Activated naive CD4-positive, alpha-beta T cell treated with anti-CD3 and anti-CD28 coated beads, Interleukin-2, amount 50 U/mL, for 72 hours (primary cell): ENCODE measurements at regions not wholly inside any gene's neighbourhood (a gene's known extent, or its start where the extent isn't known, plus 50 kb on each side); places are given as distances from the start of the nearest gene placed in this dataset.

Experiments used
- ATAC-seq, 2 donors: fragments of 150-1000 bp; cut with Tn5 transposase; 2 replicates each; pipeline ENCODE4 v1.10.0; 2021; ENCODE audit warnings: mild to moderate bottlenecking in 2 of 2, moderate library complexity in 2 of 2
- DNase-seq, 2 donors: peaks; one replicate each; pipeline ENCODE4 v3.0.0; 2021 to 2022; ENCODE audit warnings: low spot score in 2 of 2
- H3K27ac Mint-ChIP-seq, 2 donors: one replicate each; pipeline ENCODE4 v1.8.0; 2022; ENCODE audit warnings: mild to moderate bottlenecking in 2 of 2, mixed read lengths in 2 of 2
- H3K36me3 Mint-ChIP-seq, 2 donors: one replicate each; pipeline ENCODE4 v1.8.0; 2022; ENCODE audit warnings: mixed read lengths in 2 of 2
- H3K9me3 Mint-ChIP-seq, 2 donors: one replicate each; pipeline ENCODE4 v1.8.0; 2022; ENCODE audit warnings: mixed read lengths in 2 of 2

- ATAC-seq (peak in 1 of 2 donors; percentile 5), DNase-seq (no peak)
- Mint-ChIP-seq H3K27ac (no peak overlapping the region), H3K9me3 (peaks cover 0 to 8% of the 10 kb centered on the region in 2 donors), H3K36me3 (peaks cover 14 to 19% of the 10 kb centered on the region in 2 donors)
These were observed 127.6 kb upstream of the NCOR2 start for GRCh38 chr12:124694846-124695497.

GRCh38 chr12:124694250-124694649 is 126.8 kb upstream of the NCOR2 start:
- ATAC-seq = peak; percentile 79 to 94
- Mint-ChIP-seq H3K36me3 (peaks cover 14 to 19% of the 10 kb centered on the region in 2 donors), H3K9me3 (peaks cover 0 to 8% of the 10 kb centered on the region in 2 donors), H3K27ac (no peak overlapping the region)
- peak in 1 of 2 donors; percentile 18 for DNase-seq

GRCh38 chr12:124693111-124693723 is 125.8 kb upstream of the NCOR2 start:
- DNase-seq (no peak), ATAC-seq (no peak)
- no peak overlapping the region for H3K27ac Mint-ChIP-seq
- peaks cover 14 to 19% of the 10 kb centered on the region in 2 donors for H3K36me3 Mint-ChIP-seq
- H3K9me3 Mint-ChIP-seq = peaks cover 0 to 8% of the 10 kb centered on the region in 2 donors

- H3K27ac Mint-ChIP-seq = no peak overlapping the region
- no peak for ATAC-seq
- DNase-seq = no peak
- H3K9me3 Mint-ChIP-seq = peaks cover 0 to 8% of the 10 kb centered on the region in 2 donors
- peaks cover 14 to 19% of the 10 kb centered on the region in 2 donors for H3K36me3 Mint-ChIP-seq
These were observed 125.0 kb upstream of the NCOR2 start for GRCh38 chr12:124692443-124692842.

- Mint-ChIP-seq H3K27ac (no peak overlapping the region), H3K9me3 (peaks cover 0 to 12% of the 10 kb centered on the region in 2 donors), H3K36me3 (peaks cover 14 to 19% of the 10 kb centered on the region in 2 donors)
- ATAC-seq (no peak), DNase-seq (no peak)
These were observed 124.0 kb upstream of the NCOR2 start for GRCh38 chr12:124691429-124691828.

GRCh38 chr12:124689631-124690030 is 122.2 kb upstream of the NCOR2 start:
- DNase-seq = no peak
- no peak overlapping the region for H3K27ac Mint-ChIP-seq
- H3K36me3 Mint-ChIP-seq = peaks cover 14 to 19% of the 10 kb centered on the region in 2 donors
- no peak for ATAC-seq
- peaks cover 0 to 12% of the 10 kb centered on the region in 2 donors for H3K9me3 Mint-ChIP-seq

GRCh38 chr12:124688356-124688992 is 121.1 kb upstream of the NCOR2 start:
- Mint-ChIP-seq H3K36me3 (peaks cover 14 to 19% of the 10 kb centered on the region in 2 donors), H3K27ac (peak overlapping the region in 1 of 2 donors; percentile 62), H3K9me3 (peaks cover 0 to 12% of the 10 kb centered on the region in 2 donors)
- DNase-seq (no peak), ATAC-seq (no peak)

GRCh38 chr12:124687917-124688316 is 120.5 kb upstream of the NCOR2 start:
- DNase-seq (no peak), ATAC-seq (peak in 1 of 2 donors; percentile 28)
- peaks cover 0 to 12% of the 10 kb centered on the region in 2 donors for H3K9me3 Mint-ChIP-seq
- no peak overlapping the region for H3K27ac Mint-ChIP-seq
- H3K36me3 Mint-ChIP-seq = peaks cover 13 to 14% of the 10 kb centered on the region in 2 donors

GRCh38 chr12:124687174-124687902 is 119.9 kb upstream of the NCOR2 start:
- Mint-ChIP-seq H3K27ac (no peak overlapping the region), H3K9me3 (peaks cover 0 to 11% of the 10 kb centered on the region in 2 donors), H3K36me3 (peaks cover 7 to 11% of the 10 kb centered on the region in 2 donors)
- DNase-seq = no peak
- ATAC-seq = no peak

GRCh38 chr12:124686370-124687173 is 119.2 kb upstream of the NCOR2 start:
- Mint-ChIP-seq H3K27ac (no peak overlapping the region), H3K36me3 (peaks cover 0 to 4% of the 10 kb centered on the region in 2 donors), H3K9me3 (peaks cover 0 to 4% of the 10 kb centered on the region in 2 donors)
- DNase-seq (no peak), ATAC-seq (no peak)

- peaks cover 0 to 4% of the 10 kb centered on the region in 2 donors for H3K9me3 Mint-ChIP-seq
- no peak for DNase-seq
- H3K27ac Mint-ChIP-seq = no peak overlapping the region
- ATAC-seq = no peak
- no peaks in the 10 kb centered on the region for H3K36me3 Mint-ChIP-seq
These were observed 118.4 kb upstream of the NCOR2 start for GRCh38 chr12:124685689-124686369.

GRCh38 chr12:124684971-124685688 is 117.7 kb upstream of the NCOR2 start:
- DNase-seq = peak in 1 of 2 donors; percentile 9
- H3K36me3 Mint-ChIP-seq = no peaks in the 10 kb centered on the region
- ATAC-seq = peak; percentile 42 to 74
- H3K27ac Mint-ChIP-seq = no peak overlapping the region
- peaks cover 0 to 4% of the 10 kb centered on the region in 2 donors for H3K9me3 Mint-ChIP-seq

GRCh38 chr12:124684496-124684895 is 117.1 kb upstream of the NCOR2 start:
- H3K36me3 Mint-ChIP-seq = no peaks in the 10 kb centered on the region
- ATAC-seq (no peak), DNase-seq (no peak)
- H3K9me3 Mint-ChIP-seq = peaks cover 0 to 4% of the 10 kb centered on the region in 2 donors
- no peak overlapping the region for H3K27ac Mint-ChIP-seq

- H3K9me3 Mint-ChIP-seq = peaks cover 0 to 4% of the 10 kb centered on the region in 2 donors
- no peaks in the 10 kb centered on the region for H3K36me3 Mint-ChIP-seq
- no peak for ATAC-seq
These were observed 116.0 kb upstream of the NCOR2 start for GRCh38 chr12:124683152-124684124.

More at GRCh38 chr12:124683152-124684124, 116.0 kb upstream of the NCOR2 start:
- DNase-seq = no peak
- H3K27ac Mint-ChIP-seq = no peak overlapping the region
